ENCODE measurements at regions not wholly inside any gene's neighbourhood (a gene's known extent, or its start where the extent isn't known, plus 50 kb on each side); places are given as distances from the start of the nearest gene placed in this dataset.

GRCh38 chr1:81042225-81042624 is 758.5 kb upstream of the ADGRL2 start:
- H3K27ac Mint-ChIP-seq (ENCODE audit: unreplicated experiment) = no peak overlapping the region
- peaks cover 4% of the 10 kb centered on the region for H3K9me3 Mint-ChIP-seq (ENCODE audit: low read depth, unreplicated experiment)
- H3K36me3 Mint-ChIP-seq (ENCODE audit: insufficient read depth, unreplicated experiment) = no peaks in the 10 kb centered on the region
- no peak for DNase-seq
- no peak for TF ChIP-seq CTCF (IDR thresholded peaks at IDR 0.05; ENCODE audit: unreplicated experiment)
- CTCF ChIA-PET = no interaction called here
- BruUV-seq (replicated peaks) = no TSS peak
- H3K4me1 Mint-ChIP-seq (ENCODE audit: low read depth, unreplicated experiment) = peaks cover 8% of the 10 kb centered on the region
- H3K27me3 Mint-ChIP-seq (ENCODE audit: unreplicated experiment) = no peaks in the 10 kb centered on the region
- intact Hi-C loops (cut with micrococcal nuclease; ENCODE audit: unreplicated experiment) = no loop called here
- H3K4me3 Mint-ChIP-seq (ENCODE audit: low read depth, unreplicated experiment) = no peak overlapping the region

GRCh38 chr1:81034291-81034690 is 766.4 kb upstream of the ADGRL2 start:
- BruUV-seq (replicated peaks) = no TSS peak
- CTCF ChIA-PET = interaction anchor here (0.5 kb wide), 1 partner anchor 714 kb away, joined by 4 read pairs; no protein-coding TSS in a partner anchor
- Mint-ChIP-seq H3K27me3 (ENCODE audit: unreplicated experiment) (no peaks in the 10 kb centered on the region), H3K4me3 (ENCODE audit: low read depth, unreplicated experiment) (no peak overlapping the region), H3K9me3 (ENCODE audit: low read depth, unreplicated experiment) (peaks cover 4% of the 10 kb centered on the region), H3K36me3 (ENCODE audit: insufficient read depth, unreplicated experiment) (no peaks in the 10 kb centered on the region), H3K4me1 (ENCODE audit: low read depth, unreplicated experiment) (no peaks in the 10 kb centered on the region), H3K27ac (ENCODE audit: unreplicated experiment) (no peak overlapping the region)
- DNase-seq = no peak
- intact Hi-C loops (cut with micrococcal nuclease; ENCODE audit: unreplicated experiment) = no loop called here
- no peak for TF ChIP-seq CTCF (IDR thresholded peaks at IDR 0.05; ENCODE audit: unreplicated experiment)

GRCh38 chr1:81032973-81033425 is 767.7 kb upstream of the ADGRL2 start:
- DNase-seq = no peak
- no peaks in the 10 kb centered on the region for H3K27me3 Mint-ChIP-seq (ENCODE audit: unreplicated experiment)
- no peaks in the 10 kb centered on the region for H3K9me3 Mint-ChIP-seq (ENCODE audit: low read depth, unreplicated experiment)
- H3K4me1 Mint-ChIP-seq (ENCODE audit: low read depth, unreplicated experiment) = no peaks in the 10 kb centered on the region
- CTCF ChIA-PET = no interaction called here
- H3K4me3 Mint-ChIP-seq (ENCODE audit: low read depth, unreplicated experiment) = no peak overlapping the region
- no peak for TF ChIP-seq CTCF (IDR thresholded peaks at IDR 0.05; ENCODE audit: unreplicated experiment)
- H3K27ac Mint-ChIP-seq (ENCODE audit: unreplicated experiment) = no peak overlapping the region
- BruUV-seq (replicated peaks) = no TSS peak
- intact Hi-C loops (cut with micrococcal nuclease; ENCODE audit: unreplicated experiment) = no loop called here
- no peaks in the 10 kb centered on the region for H3K36me3 Mint-ChIP-seq (ENCODE audit: insufficient read depth, unreplicated experiment)

GRCh38 chr1:81032374-81032773 is 768.4 kb upstream of the ADGRL2 start:
- intact Hi-C loops (cut with micrococcal nuclease; ENCODE audit: unreplicated experiment) = no loop called here
- H3K4me3 Mint-ChIP-seq (ENCODE audit: low read depth, unreplicated experiment) = no peak overlapping the region
- no peak for DNase-seq
- TF ChIP-seq CTCF (IDR thresholded peaks at IDR 0.05; ENCODE audit: unreplicated experiment) = no peak
- CTCF ChIA-PET = no interaction called here
- H3K9me3 Mint-ChIP-seq (ENCODE audit: low read depth, unreplicated experiment) = no peaks in the 10 kb centered on the region
- no peaks in the 10 kb centered on the region for H3K4me1 Mint-ChIP-seq (ENCODE audit: low read depth, unreplicated experiment)
- no peaks in the 10 kb centered on the region for H3K27me3 Mint-ChIP-seq (ENCODE audit: unreplicated experiment)
- H3K36me3 Mint-ChIP-seq (ENCODE audit: insufficient read depth, unreplicated experiment) = no peaks in the 10 kb centered on the region
- no peak overlapping the region for H3K27ac Mint-ChIP-seq (ENCODE audit: unreplicated experiment)
- BruUV-seq (replicated peaks) = no TSS peak
